ENCODE measurements at regions not wholly inside any gene's neighbourhood (a gene's known extent, or its start where the extent isn't known, plus 50 kb on each side); places are given as distances from the start of the nearest gene placed in this dataset.
"Not testable (repeated sequence)": the region's sequence is repeated elsewhere in the genome, so short reads cannot be mapped to it uniquely, and the experiment has no call there.

DNA sequence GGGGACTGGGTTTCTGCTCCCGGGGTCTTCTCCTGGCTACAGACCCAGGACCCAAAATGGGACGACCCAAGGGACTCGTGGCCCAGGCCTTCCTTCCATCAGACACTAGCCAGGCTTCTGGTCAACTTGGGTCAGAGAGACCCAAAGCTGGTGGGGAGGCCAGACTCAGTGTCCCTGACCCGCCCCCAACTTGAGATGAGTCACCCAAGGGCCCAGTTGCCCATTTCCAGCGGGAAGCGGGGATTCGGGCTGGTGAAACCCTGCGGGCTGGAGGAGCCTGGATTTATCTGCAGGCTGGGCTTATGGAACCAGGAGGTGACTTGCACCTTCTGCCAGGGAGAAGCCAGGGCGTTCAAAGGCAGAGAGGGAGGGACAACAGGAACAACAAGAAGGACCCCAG lies 81.5 kb downstream of the RFLNA start:
- no peak for DNase-seq

DNA sequence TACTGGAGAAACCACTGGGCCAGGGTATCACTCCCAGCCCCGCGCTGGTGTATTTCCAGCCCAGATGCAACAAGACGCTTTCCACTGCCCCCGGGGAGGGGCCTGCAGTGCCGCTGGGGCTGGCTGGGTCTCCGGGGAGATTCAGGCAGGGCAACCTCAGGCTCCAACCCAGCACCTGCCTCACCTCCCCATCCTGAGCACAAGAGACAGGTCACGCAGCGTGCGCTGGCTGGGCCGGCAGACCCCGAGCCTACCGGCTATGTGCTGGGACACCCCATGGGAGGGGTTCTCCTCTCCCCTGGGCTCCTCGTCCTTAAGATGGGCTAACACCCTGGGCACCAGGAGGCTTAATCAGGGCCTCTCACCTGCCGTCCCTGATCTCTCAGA lies 80.9 kb downstream of the RFLNA start:
- no peak for DNase-seq

DNA sequence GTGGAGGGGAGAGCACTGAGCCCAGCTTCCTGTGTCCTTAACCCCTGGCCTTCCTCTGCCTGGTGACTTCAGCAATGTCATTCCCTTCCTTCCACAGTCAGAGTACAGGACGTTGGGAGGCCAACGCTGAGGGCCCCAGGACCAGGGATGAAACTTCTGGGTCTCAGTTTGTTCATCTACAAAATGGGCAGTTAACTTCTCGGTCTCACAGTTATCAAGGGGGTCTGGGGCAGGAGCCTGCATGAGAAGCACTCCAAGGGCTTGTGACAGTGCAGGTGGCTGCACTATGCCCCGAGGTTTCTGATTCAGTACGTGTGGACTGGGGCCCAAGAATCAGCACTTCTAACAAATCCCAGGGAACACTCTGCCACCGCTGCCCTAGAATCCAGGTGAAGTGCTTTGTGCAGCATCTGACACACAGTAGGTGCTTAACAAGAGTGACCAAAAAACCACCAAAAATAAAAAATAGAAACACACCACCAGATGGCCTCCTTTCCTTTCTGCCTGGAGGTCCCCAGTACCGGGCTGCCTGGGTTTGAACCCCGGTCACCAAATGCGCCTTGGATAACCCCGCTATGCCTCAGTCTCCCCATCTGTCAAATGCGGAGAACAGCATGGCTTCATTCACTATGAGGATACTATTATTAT lies 80.4 kb downstream of the RFLNA start:
- no peak for DNase-seq

DNA sequence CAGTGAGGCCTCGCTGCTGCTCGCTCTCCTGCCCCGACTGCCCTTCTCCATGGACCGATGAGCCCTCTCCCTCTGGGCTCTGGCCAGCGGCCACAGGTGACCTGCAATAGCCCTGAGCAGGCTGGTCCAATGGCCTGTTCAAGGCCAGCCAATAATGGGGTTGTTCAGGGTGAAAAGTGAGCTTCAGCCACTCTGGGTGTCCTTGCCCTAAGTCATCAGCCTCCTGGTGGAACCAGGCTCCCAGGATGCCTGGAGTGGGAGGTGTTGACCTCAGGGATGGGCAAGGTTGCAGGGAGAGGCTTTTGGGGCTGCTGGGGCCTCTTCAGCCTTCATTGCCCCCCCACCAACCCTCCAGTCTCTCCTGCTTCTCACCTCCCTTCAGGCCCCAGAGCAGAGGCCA lies 79.7 kb downstream of the RFLNA start:
- no peak for DNase-seq

DNA sequence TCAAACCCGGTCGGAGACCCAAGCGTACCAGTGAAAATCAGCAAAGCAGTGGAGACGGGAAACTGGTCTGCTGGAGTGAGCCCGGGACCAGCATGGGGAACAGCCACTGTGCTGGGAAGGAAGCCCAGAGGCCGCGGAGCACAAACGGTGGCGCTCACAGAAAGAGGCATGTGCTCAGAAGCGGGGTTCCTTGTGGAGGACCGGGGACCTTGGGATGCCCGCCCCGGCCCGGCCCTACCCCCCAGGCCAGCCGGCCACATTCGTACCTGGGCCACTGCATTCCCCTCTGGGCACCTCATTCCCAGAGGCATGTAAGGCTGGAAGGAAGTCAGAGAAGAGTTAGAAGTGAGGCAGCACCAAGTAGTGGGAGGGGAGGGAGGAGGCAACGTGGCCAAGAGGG lies 79.3 kb downstream of the RFLNA start:
- DNase-seq: no peak

DNA sequence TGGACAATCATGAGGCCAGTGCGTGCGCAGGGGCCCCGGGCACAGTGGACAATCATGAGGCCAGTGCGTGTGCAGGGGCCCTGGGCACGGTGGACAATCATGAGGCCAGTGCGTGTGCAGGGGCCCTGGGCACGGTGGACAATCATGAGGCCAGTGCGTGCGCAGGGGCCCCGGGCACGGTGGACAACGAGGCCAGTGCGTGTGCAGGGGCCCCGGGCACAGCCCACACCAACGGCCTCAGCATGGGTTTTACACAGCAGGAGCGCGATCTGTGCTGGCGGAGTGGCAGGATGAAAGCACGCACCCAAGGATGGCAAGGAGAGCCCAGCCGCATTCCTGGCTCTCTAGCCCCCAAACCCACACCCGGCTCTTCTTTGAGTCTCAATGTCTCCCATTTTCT lies 78.8 kb downstream of the RFLNA start:
- DNase-seq: not testable (repeated sequence)

DNA sequence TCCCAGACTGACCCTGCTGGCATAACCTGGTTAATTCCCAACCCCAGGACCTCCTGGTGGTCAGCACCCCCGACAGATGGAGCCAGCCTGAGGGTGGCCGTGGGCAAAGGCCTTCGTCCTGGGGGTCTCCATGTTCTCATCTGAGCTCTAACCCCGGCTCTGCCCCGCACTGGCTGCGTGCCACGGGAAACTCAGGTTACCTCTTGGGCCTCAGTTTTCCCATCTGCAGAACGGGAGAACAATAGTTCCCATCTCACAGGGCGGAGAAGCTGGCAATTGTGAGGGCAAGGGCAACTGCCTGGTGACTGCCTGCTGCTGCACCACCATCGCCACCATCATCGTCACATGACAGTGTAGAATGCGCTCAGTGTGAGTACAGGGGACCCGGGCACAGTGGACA lies 77.9 kb downstream of the RFLNA start:
- DNase-seq: no peak

DNA sequence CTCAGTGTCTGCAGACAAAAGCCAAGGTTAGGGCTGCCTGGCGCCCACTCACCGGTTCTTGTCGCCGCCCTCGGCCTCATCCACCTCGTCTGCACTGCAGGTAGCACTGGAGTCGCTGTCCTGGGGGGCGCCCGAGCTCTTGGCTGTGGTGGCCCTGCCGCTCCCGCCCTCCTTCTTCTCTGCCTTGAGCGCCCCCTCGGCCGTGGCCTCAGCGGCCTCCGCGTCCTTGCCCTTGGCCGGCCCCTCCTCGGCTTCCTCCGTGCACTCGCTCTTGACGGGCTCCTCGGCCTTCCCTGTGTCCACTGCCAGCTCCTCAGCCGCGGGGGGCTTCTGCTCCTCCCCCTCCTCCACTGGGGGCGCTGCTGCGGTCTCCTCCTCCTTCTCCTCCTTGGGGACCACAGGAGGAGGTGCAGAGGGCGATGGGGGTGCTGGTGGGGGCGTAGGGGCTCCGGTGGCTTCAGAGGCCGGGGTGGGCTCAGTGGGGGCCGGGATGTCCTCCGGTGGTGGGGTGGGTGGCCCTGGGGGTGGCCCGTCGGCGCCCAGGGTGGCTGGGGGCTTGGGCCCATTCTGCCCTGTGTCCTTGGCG lies 77.2 kb downstream of the RFLNA start:
- DNase-seq: no peak

DNA sequence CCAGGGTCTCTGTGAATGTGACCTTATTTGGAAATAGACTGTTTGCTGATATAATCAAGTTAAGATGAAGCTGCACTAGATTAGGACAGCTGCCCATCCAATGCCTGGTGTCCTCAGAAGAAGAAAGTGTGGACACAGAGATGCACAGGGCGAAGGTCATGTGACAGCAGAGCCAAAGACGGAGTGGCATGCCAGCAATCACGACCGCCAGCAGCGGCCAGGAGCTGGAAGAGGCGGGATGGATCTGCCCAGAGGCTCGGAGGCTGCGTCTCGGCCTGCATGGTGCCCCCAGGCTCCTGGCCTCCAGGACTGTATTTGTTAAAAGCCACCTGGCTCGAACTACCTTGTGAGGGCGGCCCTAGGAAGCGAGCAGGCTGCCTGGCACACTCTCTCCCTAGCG lies 76.5 kb downstream of the RFLNA start:
- no peak for DNase-seq

DNA sequence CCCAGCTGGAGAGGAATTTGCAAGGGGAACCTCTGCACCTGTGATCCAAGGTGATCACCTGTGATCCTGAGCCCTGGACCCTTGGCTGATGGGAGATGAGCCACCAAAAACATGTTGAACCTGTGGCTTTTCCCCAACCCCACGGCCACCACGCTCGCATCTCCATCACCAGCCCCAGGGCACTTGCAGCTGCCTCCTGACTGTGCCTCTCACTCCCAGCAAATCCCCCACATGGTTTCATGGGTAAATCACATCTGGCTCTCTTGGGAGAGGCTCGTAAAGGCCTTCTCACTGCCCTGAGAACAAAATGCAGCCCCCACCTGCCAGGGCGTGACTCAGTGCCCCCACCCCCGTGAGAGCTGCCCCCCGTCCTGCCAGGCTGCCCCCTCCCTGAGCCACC lies 76.0 kb downstream of the RFLNA start:
- DNase-seq: no peak

DNA sequence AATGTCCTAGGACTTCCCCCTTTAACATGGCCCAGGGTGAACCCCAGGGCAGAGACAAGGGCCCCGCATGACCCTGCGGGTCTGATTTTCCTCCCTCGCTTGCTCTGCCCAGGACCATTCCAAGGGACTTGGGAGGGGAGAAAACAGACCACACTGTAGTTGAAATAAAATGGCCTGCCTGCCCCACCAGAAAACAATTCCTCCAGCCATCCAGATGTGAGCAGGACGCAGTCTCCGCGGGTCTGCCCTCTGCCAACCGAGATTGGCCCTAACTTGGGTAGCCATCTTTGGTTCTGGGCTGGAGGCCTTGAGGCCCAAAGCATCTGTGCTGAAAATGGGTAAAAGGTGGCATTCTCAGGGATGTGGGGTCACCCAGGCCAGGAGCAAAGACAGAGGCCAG lies 75.5 kb downstream of the RFLNA start:
- DNase-seq: no peak

DNA sequence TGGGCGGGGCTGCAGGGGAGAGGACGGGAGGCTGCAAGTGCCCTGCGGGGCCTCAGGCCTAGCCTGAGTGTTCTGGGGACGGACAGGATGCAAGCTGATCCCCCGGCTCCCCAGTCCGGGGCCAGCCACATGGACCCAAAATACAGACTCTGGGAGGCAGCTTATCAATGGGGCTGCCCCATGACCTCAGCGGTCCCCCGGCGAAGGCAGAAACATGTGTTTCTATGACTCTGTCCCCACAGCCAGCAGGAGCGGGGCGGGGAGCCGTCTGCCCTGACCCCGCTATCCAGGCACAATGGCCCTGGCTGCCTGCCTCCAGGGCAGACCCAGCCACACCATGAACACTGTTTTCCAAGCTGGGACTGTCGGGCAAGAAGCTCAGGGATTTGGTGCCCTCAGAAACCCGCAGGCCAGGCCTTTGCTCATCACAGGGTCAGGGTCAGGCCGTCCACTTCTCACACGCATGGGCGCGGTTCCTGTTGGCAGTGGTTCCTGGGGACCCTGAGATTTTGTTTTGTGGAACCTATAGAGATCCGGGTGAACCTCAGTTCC lies 75.0 kb downstream of the RFLNA start:
- no peak for DNase-seq

DNA sequence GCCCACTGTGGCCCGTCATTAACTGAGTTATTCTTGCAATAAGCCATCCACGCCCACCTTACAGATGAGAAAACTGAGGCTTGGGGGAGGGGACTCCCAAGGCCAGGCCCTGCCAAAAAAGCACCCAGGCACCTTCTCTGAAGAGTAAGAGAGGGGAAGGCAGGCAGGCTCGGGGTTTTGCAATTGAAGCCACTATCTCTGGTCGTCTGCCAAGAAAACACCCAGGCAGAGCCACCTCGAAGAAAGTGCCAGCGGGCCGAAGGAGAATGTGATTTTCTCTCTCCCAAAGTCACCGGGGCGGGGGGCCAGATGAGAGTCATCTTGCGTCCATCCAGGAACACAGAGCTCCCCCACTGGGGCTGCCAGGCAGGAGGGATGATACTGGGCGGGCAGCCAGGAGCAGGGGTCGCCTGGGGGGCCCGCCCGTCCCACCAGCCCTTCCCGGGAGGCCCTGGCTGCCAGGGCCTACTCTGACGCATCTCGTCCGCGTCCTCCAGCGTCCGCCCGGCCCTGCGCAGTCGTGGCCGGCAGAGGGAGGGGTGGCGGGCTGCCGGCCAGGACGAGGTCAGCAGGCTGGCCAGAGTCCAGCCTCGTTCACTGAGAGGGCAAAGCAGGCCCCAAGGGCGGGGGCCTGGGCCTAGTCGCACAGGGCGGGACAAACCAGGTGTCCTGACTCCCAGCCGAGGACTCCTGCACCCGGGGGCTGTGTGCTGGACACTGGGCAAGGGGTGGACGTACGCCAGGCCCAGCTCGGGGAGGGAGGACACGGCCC lies 74.3 kb downstream of the RFLNA start:
- DNase-seq: no peak

DNA sequence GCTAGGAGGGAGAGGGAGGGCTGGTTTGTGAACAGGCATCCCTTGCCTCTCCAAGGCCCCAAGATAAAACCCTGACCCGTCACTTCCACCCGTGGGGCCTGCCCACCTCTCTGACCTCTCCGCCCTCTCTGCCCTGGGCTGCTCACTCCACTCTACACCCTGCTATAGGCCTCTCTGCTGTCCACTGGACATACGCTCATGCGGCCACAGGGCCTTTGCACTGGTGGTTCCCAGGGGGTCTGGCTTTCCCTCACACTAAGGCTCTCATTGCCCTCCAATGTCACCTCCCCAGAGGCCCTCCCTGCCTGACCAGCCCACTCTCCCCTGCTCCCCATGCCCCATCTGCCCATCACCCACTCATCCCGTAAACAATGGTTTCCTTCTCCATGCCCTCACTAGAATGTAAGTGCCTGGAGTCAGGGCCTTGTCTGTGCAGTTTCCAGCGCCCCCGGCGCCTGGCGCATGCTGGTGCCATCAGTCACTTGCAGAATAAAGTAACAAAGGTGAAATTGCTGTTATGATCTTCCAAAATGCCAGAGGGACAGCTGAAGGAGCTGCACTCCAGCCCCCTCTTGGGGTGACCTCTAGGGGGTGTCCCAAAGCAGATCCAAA lies 73.6 kb downstream of the RFLNA start:
- DNase-seq: no peak

DNA sequence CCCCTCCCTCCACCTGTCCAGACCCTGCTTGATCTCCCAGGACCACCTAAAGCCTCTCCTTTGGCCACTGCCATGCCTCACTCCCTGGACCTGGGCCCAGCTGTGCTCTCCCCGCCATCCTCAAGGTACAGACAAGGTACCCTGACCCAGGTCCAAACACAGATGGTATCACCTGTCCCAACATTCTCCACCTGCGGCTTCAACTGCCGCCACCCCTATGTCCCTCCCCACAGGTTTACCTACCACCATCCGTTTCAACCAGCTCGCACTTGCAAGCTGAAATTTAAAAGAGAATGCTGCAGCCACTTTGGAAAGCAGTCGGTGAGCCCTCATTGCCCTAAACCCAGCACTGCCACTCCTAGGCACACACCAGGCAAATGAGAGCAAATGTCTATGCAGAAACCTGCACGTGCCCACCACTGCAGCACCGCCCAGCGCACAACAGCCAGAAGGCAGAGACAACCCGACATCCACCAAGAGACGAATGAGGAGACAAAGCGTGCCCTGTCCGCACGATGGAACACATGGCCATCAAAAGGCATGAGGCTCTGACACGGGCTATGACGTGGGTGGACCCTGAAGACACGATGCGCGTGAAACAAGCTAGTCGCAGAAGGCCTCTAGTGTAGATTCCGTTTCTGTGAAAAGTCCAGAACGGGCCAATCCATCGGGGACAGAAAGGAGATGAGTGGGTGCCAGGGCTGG lies 71.0 kb downstream of the RFLNA start:
- no peak for DNase-seq
